DMS153 treated with DMSO at 0.1 percent for 48 hours (cell line): ENCODE measurements at regions not wholly inside any gene's neighbourhood (a gene's known extent, or its start where the extent isn't known, plus 50 kb on each side); places are given as distances from the start of the nearest gene placed in this dataset.
A peak's percentile ranks its signal among the peaks of the same experiment; 100 is the strongest.
"Not testable (repeated sequence)": the region's sequence is repeated elsewhere in the genome, so short reads cannot be mapped to it uniquely, and the experiment has no call there.

Source experiments
- DNase-seq: peaks from one replicate; lab custom pipeline; 2025; ENCODE audit not compliant: unreplicated experiment; lab: John Stamatoyannopoulos, UW

- DNase-seq, result no peak
These were observed 161.6 kb upstream of the PTBP2 start for GRCh38 chr1:96559707-96560596.

- no peak for DNase-seq
These were observed 159.5 kb upstream of the PTBP2 start for GRCh38 chr1:96562094-96562493.

GRCh38 chr1:96564401-96564800, 157.2 kb upstream of the PTBP2 start:
- DNase-seq, result not testable (repeated sequence)

GRCh38 chr1:96565546-96565945, 156.0 kb upstream of the PTBP2 start:
- DNase-seq, result no peak

GRCh38 chr1:96568639-96569038, 152.9 kb upstream of the PTBP2 start:
- no peak for DNase-seq

- no peak for DNase-seq
These were observed 152.3 kb upstream of the PTBP2 start for GRCh38 chr1:96569288-96569687.

GRCh38 chr1:96579636-96580035, 141.9 kb upstream of the PTBP2 start:
- DNase-seq, result no peak

- no peak for DNase-seq
These were observed 140.7 kb upstream of the PTBP2 start for GRCh38 chr1:96580920-96581319.

GRCh38 chr1:96581772-96582171, 139.8 kb upstream of the PTBP2 start:
- no peak for DNase-seq

- DNase-seq, result no peak
These were observed 137.7 kb upstream of the PTBP2 start for GRCh38 chr1:96583903-96584302.

GRCh38 chr1:96587222-96587621, 134.4 kb upstream of the PTBP2 start:
- DNase-seq, result no peak

- no peak for DNase-seq
These were observed 133.1 kb upstream of the PTBP2 start for GRCh38 chr1:96588416-96588995.

- DNase-seq, result not testable (repeated sequence)
These were observed 126.1 kb upstream of the PTBP2 start for GRCh38 chr1:96595530-96595929.

- no peak for DNase-seq
These were observed 125.2 kb upstream of the PTBP2 start for GRCh38 chr1:96596226-96596922.

GRCh38 chr1:96597218-96597617, 124.4 kb upstream of the PTBP2 start:
- no peak for DNase-seq

- no peak for DNase-seq
These were observed 123.0 kb upstream of the PTBP2 start for GRCh38 chr1:96598416-96599168.

GRCh38 chr1:96604620-96605019, 117.0 kb upstream of the PTBP2 start:
- not testable (repeated sequence) for DNase-seq

- DNase-seq, result not testable (repeated sequence)
These were observed 104.2 kb upstream of the PTBP2 start for GRCh38 chr1:96617375-96617774.

GRCh38 chr1:96632045-96632664, 89.4 kb upstream of the PTBP2 start:
- no peak for DNase-seq

GRCh38 chr1:96633695-96634094, 87.9 kb upstream of the PTBP2 start:
- DNase-seq, result no peak

- DNase-seq, result peak; percentile 80
These were observed 86.7 kb upstream of the PTBP2 start for GRCh38 chr1:96634883-96635282.
